Muscle layer of duodenum (tissue), 2 donors: ENCODE measurements at regions not wholly inside any gene's neighbourhood (a gene's known extent, or its start where the extent isn't known, plus 50 kb on each side); places are given as distances from the start of the nearest gene placed in this dataset.

Experiments used
- H3K27ac ChIP-seq: one replicate; pipeline ENCODE4 v1.7.0; 2013; ENCODE audit warnings: mild to moderate bottlenecking, low read length
- H3K27me3 ChIP-seq: one replicate; pipeline ENCODE4 v1.7.0; 2013; ENCODE audit warnings: low read depth, mild to moderate bottlenecking, control low read depth, low read length
- H3K36me3 ChIP-seq, 2 donors: one replicate each; pipeline ENCODE4 v1.7.0; 2013; ENCODE audit warnings: low read length in 2 of 2, control low read depth in 1 of 2, mild to moderate bottlenecking in 1 of 2; ENCODE audit not compliant: insufficient read depth in 2 of 2, control insufficient read depth in 1 of 2
- H3K4me1 ChIP-seq, 2 donors: one replicate each; pipeline ENCODE4 v1.7.0; 2013; ENCODE audit warnings: low read length in 2 of 2, mild to moderate bottlenecking in 2 of 2, control low read depth in 1 of 2, moderate library complexity in 1 of 2; ENCODE audit not compliant: insufficient read depth in 2 of 2, control insufficient read depth in 1 of 2
- H3K4me3 ChIP-seq, 2 donors: one replicate each; pipeline ENCODE4 v1.7.0; 2013; ENCODE audit warnings: low read length in 2 of 2, low read depth in 1 of 2, mild to moderate bottlenecking in 1 of 2
- H3K9me3 ChIP-seq, 2 donors: one replicate each; pipeline ENCODE4 v1.7.0; 2013; ENCODE audit warnings: low read length in 2 of 2, control low read depth in 1 of 2, mild to moderate bottlenecking in 1 of 2; ENCODE audit not compliant: control insufficient read depth in 1 of 2
- donor health status: healthy.

DNA sequence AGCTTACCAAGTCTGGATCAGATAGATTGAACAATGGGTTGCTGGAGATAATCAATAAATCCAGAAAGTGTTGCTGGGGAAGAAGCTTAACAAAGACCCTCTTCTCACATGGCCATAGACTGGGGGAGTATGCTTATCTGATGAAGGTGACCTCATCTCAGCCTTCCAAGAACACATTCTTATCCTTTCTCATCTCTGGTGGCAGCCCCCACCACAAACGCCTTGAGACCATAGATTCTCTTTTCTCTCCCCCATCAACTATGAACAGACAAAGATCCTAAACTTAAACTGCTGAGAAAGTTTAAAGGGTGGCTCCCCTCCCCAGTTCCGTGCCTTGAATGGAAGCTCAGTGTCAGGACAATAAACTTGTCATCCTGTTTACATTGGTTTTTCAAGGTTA lies 428.7 kb upstream of the TRIB2 start:
- Histone ChIP-seq H3K9me3 (no peaks in the 10 kb centered on the region), H3K4me3 (no peak overlapping the region), H3K27me3 (no peaks in the 10 kb centered on the region), H3K27ac (no peak overlapping the region), H3K4me1 (peaks cover 0 to 4% of the 10 kb centered on the region in 2 donors), H3K36me3 (no peaks in the 10 kb centered on the region)

DNA sequence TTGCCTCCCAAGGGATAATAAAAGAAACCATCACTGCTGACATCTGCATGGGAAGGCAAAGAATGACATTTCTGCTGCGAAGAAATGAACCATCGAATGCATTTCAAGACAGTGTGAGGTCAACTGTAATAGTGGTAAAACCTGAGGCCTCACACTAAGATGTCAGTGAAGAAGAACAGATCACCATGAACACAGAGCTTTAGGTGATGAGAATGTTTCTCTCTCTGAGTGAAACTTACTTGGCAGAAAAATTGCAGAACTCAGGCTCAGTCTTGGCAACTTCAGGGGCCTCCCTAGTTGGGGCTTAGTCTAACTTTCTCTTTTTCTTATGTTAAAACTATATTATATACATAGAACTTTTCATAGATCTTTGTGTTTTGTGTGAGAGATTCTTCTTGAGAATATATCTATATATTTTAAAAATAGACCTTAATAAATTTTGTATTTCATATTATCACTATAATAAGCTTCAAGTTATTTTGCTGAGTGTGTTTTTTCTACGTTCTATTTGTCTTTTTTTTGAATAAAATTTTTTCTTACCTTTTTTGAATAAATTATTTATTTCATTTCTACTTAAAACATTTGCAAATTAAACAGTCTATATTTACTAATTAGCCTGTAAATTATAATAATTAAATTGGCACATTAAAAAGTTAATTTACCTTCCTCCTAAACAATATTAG lies 427.5 kb upstream of the TRIB2 start:
- H3K27ac ChIP-seq: no peak overlapping the region
- H3K36me3 ChIP-seq: no peaks in the 10 kb centered on the region
- H3K9me3 ChIP-seq: no peaks in the 10 kb centered on the region
- H3K4me3 ChIP-seq: no peak overlapping the region
- H3K4me1 ChIP-seq: peaks cover 0 to 4% of the 10 kb centered on the region in 2 donors
- no peaks in the 10 kb centered on the region for H3K27me3 ChIP-seq

DNA sequence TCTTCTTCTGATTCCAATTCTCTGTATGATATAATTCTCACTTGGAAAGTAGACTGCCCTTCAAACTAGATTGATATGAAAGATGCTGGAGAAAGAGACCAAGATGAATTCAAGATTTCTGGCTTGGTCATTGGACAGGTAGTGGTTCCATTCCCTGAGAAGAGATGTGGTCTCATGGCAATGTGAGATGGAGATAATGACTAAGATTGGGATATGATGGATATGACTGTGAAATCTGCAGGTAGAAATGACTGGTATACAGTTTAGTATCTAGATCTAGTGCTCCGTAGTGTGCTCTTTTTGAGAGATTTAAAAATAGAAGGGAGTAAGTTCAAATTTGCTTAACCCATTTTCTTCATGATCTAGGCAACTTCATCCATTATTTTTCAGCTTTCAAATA lies 425.4 kb upstream of the TRIB2 start:
- Histone ChIP-seq H3K4me1 (peaks cover 0 to 4% of the 10 kb centered on the region in 2 donors), H3K4me3 (no peak overlapping the region), H3K36me3 (no peaks in the 10 kb centered on the region), H3K9me3 (no peaks in the 10 kb centered on the region), H3K27me3 (no peaks in the 10 kb centered on the region), H3K27ac (no peak overlapping the region)

DNA sequence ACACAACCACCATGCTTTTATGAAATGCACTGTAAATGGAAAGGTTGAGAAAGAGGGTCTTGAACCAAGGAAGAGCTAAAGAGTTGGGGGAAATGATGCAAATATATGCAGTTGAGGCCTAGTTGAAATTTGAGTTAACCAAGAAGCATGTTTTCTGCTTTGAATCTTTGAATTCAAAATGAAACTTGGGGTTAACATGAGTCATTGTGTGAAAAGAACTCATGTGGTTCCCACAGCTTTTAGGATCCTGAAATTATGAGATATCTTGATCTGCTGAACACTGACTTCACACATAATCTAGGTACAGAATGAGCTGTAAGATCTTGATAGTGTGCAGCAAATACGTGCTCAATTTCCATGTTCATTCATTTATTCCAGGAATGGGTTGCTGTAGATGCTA lies 422.9 kb upstream of the TRIB2 start:
- Histone ChIP-seq H3K27ac (no peak overlapping the region), H3K4me3 (no peak overlapping the region), H3K9me3 (no peaks in the 10 kb centered on the region), H3K36me3 (no peaks in the 10 kb centered on the region), H3K27me3 (no peaks in the 10 kb centered on the region), H3K4me1 (no peaks in the 10 kb centered on the region)

GRCh38 chr2:12295856-12296519 lies 420.7 kb upstream of the TRIB2 start:
- H3K4me3 ChIP-seq: no peak overlapping the region
- peaks cover 0 to 14% of the 10 kb centered on the region in 2 donors for H3K4me1 ChIP-seq
- no peaks in the 10 kb centered on the region for H3K36me3 ChIP-seq
- no peaks in the 10 kb centered on the region for H3K9me3 ChIP-seq
- no peak overlapping the region for H3K27ac ChIP-seq
- H3K27me3 ChIP-seq: no peaks in the 10 kb centered on the region

GRCh38 chr2:12296915-12297314 lies 419.8 kb upstream of the TRIB2 start:
- Histone ChIP-seq H3K27ac (no peak overlapping the region), H3K27me3 (no peaks in the 10 kb centered on the region), H3K4me3 (no peak overlapping the region), H3K36me3 (no peaks in the 10 kb centered on the region), H3K4me1 (peaks cover 0 to 15% of the 10 kb centered on the region in 2 donors), H3K9me3 (no peaks in the 10 kb centered on the region)

DNA sequence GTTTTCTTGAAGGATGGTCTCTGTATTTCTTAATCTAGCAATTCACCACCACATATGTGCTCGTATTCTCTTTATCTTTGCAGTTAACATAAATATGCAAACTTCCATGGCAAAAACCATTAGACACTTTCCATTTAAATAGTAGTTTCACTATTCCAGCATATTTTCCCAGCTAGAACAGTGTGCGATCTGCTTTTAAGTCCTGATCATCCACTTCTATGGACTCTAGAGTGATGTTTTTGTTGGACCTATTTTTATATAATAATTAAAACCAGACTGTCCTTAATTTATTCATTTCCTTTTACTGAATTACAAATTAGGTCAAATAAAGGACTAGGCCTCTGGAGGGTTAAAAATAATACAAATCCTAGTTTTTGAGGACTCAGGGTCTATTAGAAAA lies 418.4 kb upstream of the TRIB2 start:
- no peaks in the 10 kb centered on the region for H3K9me3 ChIP-seq
- H3K36me3 ChIP-seq: no peaks in the 10 kb centered on the region
- no peak overlapping the region for H3K4me3 ChIP-seq
- H3K27me3 ChIP-seq: no peaks in the 10 kb centered on the region
- H3K27ac ChIP-seq: no peak overlapping the region
- H3K4me1 ChIP-seq: peaks cover 0 to 15% of the 10 kb centered on the region in 2 donors

DNA sequence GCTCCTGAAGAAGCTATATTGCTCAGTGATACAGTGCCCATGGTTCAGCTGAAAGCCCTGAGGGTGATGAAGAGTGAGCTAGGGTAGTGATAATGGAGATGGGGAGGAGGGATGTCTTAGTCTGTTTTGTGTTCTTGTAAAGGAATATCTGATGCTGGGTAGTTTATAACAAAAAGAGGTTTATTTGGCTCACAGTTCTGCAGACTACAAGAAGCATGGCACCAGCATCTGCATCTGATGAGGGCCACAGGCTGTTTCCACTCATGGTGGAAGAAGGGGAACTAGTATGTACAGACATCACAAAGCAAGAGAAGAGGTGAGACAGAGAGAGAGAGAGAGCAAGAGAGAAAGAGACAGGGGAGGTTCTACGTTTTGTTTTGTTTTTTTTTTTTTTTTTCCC lies 417.3 kb upstream of the TRIB2 start:
- no peak overlapping the region for H3K4me3 ChIP-seq
- no peaks in the 10 kb centered on the region for H3K27me3 ChIP-seq
- H3K27ac ChIP-seq: no peak overlapping the region
- no peaks in the 10 kb centered on the region for H3K9me3 ChIP-seq
- peaks cover 0 to 15% of the 10 kb centered on the region in 2 donors for H3K4me1 ChIP-seq
- no peaks in the 10 kb centered on the region for H3K36me3 ChIP-seq

GRCh38 chr2:12300019-12300602 lies 416.6 kb upstream of the TRIB2 start:
- no peaks in the 10 kb centered on the region for H3K36me3 ChIP-seq
- no peak overlapping the region for H3K4me3 ChIP-seq
- no peaks in the 10 kb centered on the region for H3K27me3 ChIP-seq
- H3K4me1 ChIP-seq: peaks cover 0 to 15% of the 10 kb centered on the region in 2 donors
- no peak overlapping the region for H3K27ac ChIP-seq
- no peaks in the 10 kb centered on the region for H3K9me3 ChIP-seq

DNA sequence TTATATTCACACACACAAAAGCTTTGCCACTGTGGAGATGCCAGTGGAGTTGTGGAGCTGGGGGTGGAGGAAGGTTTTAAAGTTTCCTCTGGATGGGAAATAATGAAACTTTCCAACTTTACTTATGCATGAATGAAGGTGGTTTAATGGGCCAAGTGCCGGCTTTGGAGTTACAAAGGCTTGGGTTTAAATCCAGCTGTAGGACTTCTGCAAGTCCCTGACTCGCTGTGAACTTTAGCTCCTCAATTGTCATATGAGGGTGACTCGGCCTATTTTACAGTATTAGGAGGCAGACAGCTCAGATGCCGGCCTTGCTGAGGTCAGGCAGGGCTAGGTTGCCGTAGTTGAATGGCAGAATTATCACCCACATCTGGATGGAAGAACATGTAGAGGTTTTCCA lies 415.8 kb upstream of the TRIB2 start:
- no peaks in the 10 kb centered on the region for H3K36me3 ChIP-seq
- H3K27ac ChIP-seq: no peak overlapping the region
- peaks cover 0 to 15% of the 10 kb centered on the region in 2 donors for H3K4me1 ChIP-seq
- H3K9me3 ChIP-seq: no peaks in the 10 kb centered on the region
- H3K4me3 ChIP-seq: no peak overlapping the region
- no peaks in the 10 kb centered on the region for H3K27me3 ChIP-seq

- Histone ChIP-seq H3K4me3 (no peak overlapping the region), H3K36me3 (no peaks in the 10 kb centered on the region), H3K27me3 (no peaks in the 10 kb centered on the region), H3K27ac (no peak overlapping the region), H3K9me3 (no peaks in the 10 kb centered on the region), H3K4me1 (peaks cover 0 to 15% of the 10 kb centered on the region in 2 donors)
Observed at GRCh38 chr2:12302140-12302539, 414.6 kb upstream of the TRIB2 start.
